Stimulated activated naive CD4-positive, alpha-beta T cell (primary cell): ENCODE measurements at regions not wholly inside any gene's neighbourhood (a gene's known extent, or its start where the extent isn't known, plus 50 kb on each side); places are given as distances from the start of the nearest gene placed in this dataset.
"Not testable (repeated sequence)": the region's sequence is repeated elsewhere in the genome, so short reads cannot be mapped to it uniquely, and the experiment has no call there.

Experiments used
- DNase-seq, 6 experiments: peaks; one replicate each; lab custom pipeline; 2025; lab: John Stamatoyannopoulos, UW

- DNase-seq, result peak; percentile 70 to 88 (median 81)
Measured at GRCh38 chr17:30731210-30732132, 93.0 kb downstream of the CRLF3 start.

- not testable (repeated sequence) for DNase-seq
Measured at GRCh38 chr17:30730837-30731209, 93.7 kb downstream of the CRLF3 start.

DNA sequence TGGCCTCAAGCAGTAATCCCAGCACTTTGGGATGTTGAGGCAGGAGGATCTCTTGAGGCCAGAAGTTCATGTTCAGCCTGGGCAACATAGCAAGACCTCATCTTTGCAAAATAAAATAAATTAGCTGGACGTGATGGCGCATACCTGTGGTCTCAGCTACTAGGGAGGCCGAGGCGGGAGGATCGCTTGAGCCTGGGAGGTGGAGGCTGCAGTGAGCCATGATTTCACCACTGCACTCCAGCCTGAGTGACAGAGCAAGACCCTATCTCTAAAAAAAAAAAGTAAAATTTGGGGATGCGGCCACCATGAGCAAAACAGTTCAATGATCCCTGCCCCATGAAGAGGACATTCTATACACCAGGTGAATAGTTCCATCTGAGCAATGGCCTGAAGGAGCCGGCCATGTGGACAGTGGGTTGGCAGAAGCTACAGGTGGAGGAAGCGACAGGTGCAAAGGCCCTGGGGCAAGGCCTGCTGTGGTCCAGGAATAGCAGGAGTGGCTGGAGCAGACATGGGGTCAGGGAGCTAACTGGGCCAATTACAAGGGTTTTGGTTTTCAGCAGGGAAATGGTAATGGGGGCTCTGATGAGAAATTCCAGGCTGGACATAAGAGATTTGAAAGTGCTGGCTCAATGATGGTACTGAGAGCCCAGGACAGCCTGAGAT lies 94.2 kb downstream of the CRLF3 start:
- DNase-seq, result not testable (repeated sequence)

DNA sequence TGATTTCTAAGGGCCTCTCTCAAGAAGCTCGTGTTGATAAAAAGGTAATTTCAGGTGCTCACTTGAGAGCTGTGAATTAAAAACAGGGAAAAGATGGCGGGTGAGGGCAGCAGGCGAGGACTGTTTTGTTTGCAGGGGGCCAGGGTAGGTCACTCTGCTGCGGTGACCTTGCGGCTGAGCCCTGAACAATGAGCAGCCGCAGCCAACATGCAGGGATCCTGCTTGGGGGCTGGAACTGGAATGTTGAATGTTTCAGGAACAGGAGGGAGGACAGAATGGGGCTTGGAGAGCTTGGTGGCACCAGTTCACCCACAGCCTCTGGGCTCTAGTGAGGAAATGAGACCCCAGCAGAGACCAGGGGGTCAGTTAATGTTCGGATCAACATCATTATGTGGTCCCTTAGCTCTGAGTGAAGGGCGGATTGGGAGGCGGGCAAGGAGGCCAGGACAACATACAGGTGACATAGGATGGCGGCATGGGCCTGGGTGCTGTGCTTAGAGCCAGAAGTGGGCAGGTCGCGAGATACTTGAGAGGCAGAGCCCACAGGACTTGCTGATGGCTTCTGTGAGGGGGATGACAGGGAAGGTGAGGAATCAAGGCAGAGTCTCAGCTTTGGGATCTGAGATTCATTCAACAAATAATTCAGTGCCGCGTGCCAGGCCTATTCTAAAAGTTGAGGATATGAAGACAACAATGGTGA lies 94.9 kb downstream of the CRLF3 start:
- DNase-seq, result not testable (repeated sequence)

DNA sequence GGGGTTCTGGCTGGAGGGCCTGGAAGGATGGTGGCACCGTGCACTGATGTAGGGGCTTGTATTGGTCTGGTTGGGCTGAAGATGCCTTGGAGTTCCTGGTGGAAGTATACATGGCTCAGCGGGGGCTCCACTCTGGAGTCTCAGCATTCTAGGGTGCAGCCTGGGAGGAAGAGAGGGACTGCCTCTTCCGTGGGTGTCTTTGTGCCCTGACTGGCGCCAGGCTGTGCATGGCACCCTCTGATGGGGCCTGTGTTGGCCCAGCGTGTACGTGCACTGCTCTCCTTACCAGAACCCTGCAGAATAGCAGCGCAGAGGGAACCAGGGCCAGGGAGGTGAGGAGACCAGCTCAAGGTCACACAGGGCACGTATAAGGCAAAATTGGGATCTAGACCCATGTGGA lies 97.0 kb downstream of the CRLF3 start:
- not testable (repeated sequence) for DNase-seq

DNA sequence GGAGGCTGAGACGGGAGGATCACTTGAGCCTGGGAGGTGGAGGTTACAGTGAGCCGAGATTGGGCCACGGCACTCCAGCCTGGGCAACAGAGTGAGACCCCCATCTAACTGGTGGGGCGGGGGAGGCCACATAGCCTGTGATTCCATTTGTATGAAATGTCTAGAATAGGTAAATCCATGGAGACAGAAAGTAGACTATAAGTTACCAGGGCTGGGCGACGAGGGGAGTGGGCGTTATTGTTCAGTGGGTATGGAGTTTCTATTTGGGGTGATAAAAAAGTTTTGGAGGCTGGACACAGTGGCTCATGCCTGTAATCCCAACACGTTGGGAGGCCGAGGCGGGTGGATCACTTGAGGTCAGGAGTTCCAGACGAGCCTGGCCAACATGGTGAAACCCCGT lies 97.8 kb downstream of the CRLF3 start:
- DNase-seq, result not testable (repeated sequence)

- not testable (repeated sequence) for DNase-seq
Measured at GRCh38 chr17:30726310-30726709, 98.2 kb downstream of the CRLF3 start.

GRCh38 chr17:30724034-30724650 lies 100.3 kb downstream of the CRLF3 start:
- DNase-seq, result not testable (repeated sequence)

GRCh38 chr17:30722114-30722780 lies 102.2 kb downstream of the CRLF3 start:
- not testable (repeated sequence) for DNase-seq

GRCh38 chr17:30720971-30721370 lies 103.5 kb downstream of the CRLF3 start:
- DNase-seq, result not testable (repeated sequence)

DNA sequence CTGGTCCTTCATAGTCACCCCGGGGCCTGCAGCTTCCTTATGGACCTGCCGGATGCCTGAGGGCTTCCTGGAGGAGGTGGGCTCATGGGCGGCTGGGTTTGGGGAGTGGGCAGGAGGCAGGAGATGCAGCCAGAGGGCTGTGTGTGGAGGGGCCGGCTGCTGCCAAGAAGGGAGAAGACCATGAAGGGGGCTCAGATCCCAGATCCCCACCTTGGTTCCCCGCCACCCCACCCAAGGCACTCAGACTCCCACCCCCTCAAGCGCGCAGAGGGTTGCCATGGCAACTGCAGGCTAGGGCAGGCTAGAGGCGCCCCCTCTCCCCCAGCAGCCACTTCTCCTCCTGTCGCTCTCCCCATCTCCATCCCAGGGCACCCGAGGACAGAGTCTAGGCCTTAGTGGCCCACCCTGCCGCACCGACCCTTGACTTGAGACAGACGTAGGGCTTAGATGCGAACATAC lies 104.5 kb downstream of the CRLF3 start:
- DNase-seq, result no peak

GRCh38 chr17:30719131-30719973 lies 105.1 kb downstream of the CRLF3 start:
- peak; percentile 20 to 80 (median 67) for DNase-seq

DNA sequence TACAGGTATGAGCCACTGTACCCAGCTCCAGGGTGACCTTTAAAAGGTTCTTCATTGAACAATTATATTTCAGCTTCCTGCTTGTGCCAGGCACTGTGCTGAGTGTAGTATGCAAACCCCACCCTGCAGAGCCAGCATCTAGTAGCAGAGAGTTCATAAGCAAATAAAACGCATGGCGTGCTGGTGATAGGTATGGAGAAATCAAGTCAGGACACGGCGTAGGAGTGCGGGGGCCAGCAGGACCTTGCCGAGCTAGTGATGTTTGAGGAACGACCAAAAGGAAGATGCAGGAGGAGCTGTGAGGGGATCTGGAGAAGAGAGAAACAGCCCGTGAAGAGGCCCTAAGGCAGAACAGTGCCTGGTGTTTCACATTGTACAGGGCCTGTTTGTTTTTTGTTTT lies 105.8 kb downstream of the CRLF3 start:
- DNase-seq, result not testable (repeated sequence)

GRCh38 chr17:30718099-30718447 lies 106.4 kb downstream of the CRLF3 start:
- not testable (repeated sequence) for DNase-seq

GRCh38 chr17:30717291-30718098 lies 107.0 kb downstream of the CRLF3 start:
- DNase-seq, result no peak

DNA sequence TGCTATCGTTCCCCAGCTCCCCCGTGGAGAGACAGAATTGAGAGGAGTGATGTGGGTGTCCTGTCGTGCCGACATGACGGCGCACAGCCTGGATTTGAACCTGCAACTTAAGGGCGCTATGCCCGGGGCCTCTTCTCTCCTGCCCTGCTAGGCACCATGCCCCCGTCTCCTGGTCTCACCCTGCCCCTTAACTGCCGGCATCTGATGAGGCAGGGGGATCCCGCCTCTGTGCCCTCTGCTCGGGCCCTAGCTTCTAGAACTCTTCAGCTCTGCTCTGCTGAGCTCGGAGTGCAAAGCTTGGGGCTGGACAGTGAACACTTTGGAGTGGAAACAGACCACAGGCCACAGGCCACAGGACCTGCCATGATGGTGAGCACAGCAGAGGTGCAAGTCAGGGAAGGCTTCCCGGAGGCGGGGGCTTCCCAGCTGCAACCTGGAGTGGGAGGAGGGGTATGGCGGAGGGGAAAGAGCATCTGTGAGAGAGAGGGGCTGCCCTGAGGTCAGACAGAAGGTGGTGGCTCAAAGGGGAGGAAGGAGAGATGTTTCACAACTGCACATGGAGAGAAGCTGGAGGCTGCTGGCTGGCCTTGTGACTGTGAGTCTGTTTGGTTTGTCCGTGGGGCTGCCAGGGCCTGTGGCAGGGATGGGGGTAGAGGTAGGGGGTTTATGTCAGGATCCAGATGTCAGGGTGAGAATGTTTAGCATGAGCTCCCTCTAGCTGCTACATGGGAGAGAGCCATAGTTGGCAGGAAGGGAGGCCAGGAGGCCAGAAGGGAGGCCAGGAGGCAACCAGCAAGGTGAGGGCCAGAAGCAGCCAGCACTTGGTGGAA lies 107.8 kb downstream of the CRLF3 start:
- no peak for DNase-seq

DNA sequence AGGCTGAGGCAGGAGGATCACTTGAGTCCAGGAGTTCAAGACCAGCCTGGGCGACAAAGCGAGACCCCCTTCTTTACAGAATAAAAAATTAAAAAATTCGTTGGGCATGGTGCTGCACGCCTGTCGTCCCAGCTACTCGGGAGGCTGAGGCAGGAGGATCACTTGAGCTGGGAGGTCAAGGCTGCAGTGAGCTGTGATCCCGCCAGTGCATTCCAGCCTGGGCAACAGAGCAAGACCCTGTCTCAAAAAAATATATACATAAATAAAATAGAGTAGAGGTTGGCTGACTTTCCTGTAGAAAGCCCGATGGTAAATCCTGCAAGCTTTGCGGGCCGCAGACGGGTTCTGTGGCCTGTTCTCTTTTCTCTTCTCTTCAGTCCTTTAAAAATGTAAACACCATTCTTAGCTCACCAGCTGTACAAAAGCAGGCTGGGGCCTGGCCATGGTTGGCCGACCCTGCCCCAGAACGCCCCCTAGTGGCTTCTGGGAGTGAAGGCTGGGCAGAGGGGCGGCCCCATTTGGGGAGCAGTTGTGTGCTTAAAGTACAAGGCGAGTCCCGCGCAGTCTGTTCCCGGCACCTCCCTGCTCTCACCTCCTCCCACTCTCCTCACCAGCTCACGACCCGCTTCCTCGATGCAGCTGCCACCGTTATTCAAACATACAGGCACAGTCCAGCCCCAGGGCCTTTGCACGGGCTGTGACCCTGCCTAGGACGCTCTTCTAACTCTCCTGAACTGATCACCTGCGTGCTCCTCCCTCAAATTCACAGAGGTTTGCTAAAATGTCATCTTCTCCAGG lies 109.5 kb downstream of the CRLF3 start:
- peak in 4 of 6 experiments; percentile 9 to 38 (median 28) for DNase-seq

GRCh38 chr17:30713805-30714204 lies 110.7 kb downstream of the CRLF3 start:
- not testable (repeated sequence) for DNase-seq
